Esophagus squamous epithelium (tissue), 4 donors: ENCODE measurements at regions not wholly inside any gene's neighbourhood (a gene's known extent, or its start where the extent isn't known, plus 50 kb on each side); places are given as distances from the start of the nearest gene placed in this dataset.

ENCODE experiments used
- CTCF ChIP-seq, 6 experiments: fragments of 450-650 bp in 4 of 6; fragments of 200-600 bp in 2 of 6; sonication (generic) in 2 of 6; IDR thresholded peaks; one replicate each; pipeline ENCODE4 v1.5.1; 2016 to 2019; ENCODE audit warnings: antibody characterized with exemption in 6 of 6, mild to moderate bottlenecking in 4 of 6, moderate library complexity in 4 of 6
- POLR2A ChIP-seq, 4 donors: fragments of 450-650 bp; IDR thresholded peaks; one replicate each; pipeline ENCODE4 v1.6.1; 2017; ENCODE audit warnings: antibody characterized with exemption in 4 of 4, mild to moderate bottlenecking in 4 of 4, moderate library complexity in 3 of 4

GRCh38 chr14:104289507-104289906, 151.1 kb downstream of the KIF26A start:
- TF ChIP-seq CTCF (IDR thresholded peaks at IDR 0.05) (no peak), POLR2A (IDR thresholded peaks at IDR 0.05) (no peak)
